RWPE1 (cell line): ENCODE measurements at regions not wholly inside any gene's neighbourhood (a gene's known extent, or its start where the extent isn't known, plus 50 kb on each side); places are given as distances from the start of the nearest gene placed in this dataset.
"Not testable (repeated sequence)": the region's sequence is repeated elsewhere in the genome, so short reads cannot be mapped to it uniquely, and the experiment has no call there.

Experiments
- CTCF ChIA-PET: fragments of 350-600 bp; sonication (Branson Sonifier 250); formaldehyde crosslinking; extraction: SDS; loops from one replicate; lab custom pipeline; 2021; lab: Yijun Ruan, JAX
- POLR2A ChIA-PET: fragments of 400-600 bp; formaldehyde crosslinking; extraction: SDS; loops from one replicate; lab custom pipeline; 2020; ENCODE audit warnings: antibody characterized with exemption; ENCODE audit not compliant: low non-redundant PET; lab: Yijun Ruan, JAX
- DNase-seq: peaks from one replicate; pipeline ENCODE4 v3.0.0; 2012; ENCODE audit warnings: low spot score
- H3K27ac ChIP-seq: fragments of 450-650 bp; 2 replicates; pipeline ENCODE4 v1.5.1; 2017
- CTCF ChIP-seq: fragments of 450-650 bp; conservative IDR thresholded peaks from 2 replicates; pipeline ENCODE4 v1.5.1; 2017; ENCODE audit warnings: low read depth, mild to moderate bottlenecking

- no peak overlapping the region for H3K27ac ChIP-seq
- DNase-seq: no peak
- POLR2A ChIA-PET: no interaction called here
- no peak for TF ChIP-seq CTCF
- CTCF ChIA-PET: no interaction called here
Measured at GRCh38 chr12:131363393-131363792, 347.5 kb upstream of the SFSWAP start.

DNA sequence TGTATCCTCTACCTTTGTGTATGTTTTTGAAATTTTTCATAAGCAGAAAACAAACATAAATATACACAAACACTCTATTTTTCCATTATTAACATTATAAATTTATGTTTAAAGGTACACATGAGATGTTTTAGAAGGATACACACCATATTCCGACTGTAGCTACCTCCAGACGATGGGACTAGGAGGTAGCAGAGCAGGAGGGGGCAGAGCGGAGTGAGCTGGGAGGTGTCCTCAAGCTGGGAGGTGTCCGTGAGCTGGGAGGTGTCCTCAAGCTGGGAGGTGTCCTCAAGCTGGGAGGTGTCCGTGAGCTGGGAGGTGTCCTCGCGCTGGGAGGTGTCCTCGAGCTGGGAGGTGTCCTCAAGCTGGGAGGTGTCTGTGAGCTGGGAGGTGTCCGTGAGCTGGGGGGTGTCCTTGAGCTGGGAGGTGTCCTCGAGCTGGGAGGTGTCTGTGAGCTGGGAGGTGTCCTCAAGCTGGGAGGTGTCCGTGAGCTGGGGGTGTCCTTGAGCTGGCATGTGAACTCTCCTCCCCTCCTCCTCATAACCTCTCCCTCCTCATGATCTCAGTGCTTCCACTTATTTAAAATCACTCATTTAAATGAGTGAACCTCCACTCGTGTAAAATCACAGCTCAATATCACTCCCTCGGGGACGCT, 346.9 kb upstream of the SFSWAP start:
- no peak for TF ChIP-seq CTCF
- POLR2A ChIA-PET: no interaction called here
- CTCF ChIA-PET: no interaction called here
- H3K27ac ChIP-seq: no peak overlapping the region
- no peak for DNase-seq

GRCh38 chr12:131364903-131365820, 345.7 kb upstream of the SFSWAP start:
- DNase-seq: no peak
- no peak for TF ChIP-seq CTCF
- POLR2A ChIA-PET: no interaction called here
- H3K27ac ChIP-seq: no peak overlapping the region
- CTCF ChIA-PET: no interaction called here

GRCh38 chr12:131365821-131366260, 345.0 kb upstream of the SFSWAP start:
- no peak overlapping the region for H3K27ac ChIP-seq
- ChIA-PET CTCF (interaction anchor here (0.8 kb wide), 1 partner anchor 857 kb away, joined by 3 read pairs; no protein-coding TSS in a partner anchor), POLR2A (no interaction called here)
- no peak for DNase-seq
- TF ChIP-seq CTCF: no peak

DNA sequence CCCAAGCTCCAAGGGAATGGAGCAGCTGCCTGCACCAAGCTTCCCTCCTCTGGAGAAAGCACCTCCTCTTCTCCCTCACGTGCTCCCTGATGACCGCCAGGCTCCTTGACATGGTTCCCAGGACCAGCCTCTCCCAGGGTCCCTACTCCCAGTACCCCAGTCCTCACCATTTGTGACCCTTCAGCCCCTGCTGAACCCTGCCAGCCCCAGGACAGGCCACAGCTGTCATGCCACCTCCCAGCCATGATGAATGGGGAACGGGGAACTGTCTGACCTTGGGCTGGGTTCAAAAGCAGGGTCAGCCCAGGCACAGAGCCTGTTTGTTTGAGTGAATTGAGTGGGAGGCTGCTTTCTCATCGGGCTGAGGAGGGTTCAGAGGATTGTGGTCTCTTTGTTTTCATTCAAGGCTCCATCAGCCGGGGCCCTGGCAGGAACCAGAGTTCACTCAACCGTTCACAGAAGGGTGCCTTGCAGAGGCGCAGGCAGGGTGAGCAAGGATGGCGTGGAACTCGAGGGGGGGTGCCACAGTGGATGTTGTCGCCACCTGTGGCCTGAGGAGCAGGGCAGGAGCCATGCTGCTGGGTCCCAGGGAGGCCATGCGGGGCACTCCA, 344.5 kb upstream of the SFSWAP start:
- ChIA-PET POLR2A (no interaction called here), CTCF (interaction anchor here (0.8 kb wide), 1 partner anchor 856 kb away, joined by 3 read pairs; no protein-coding TSS in a partner anchor)
- TF ChIP-seq CTCF: no peak
- no peak for DNase-seq
- no peak overlapping the region for H3K27ac ChIP-seq

DNA sequence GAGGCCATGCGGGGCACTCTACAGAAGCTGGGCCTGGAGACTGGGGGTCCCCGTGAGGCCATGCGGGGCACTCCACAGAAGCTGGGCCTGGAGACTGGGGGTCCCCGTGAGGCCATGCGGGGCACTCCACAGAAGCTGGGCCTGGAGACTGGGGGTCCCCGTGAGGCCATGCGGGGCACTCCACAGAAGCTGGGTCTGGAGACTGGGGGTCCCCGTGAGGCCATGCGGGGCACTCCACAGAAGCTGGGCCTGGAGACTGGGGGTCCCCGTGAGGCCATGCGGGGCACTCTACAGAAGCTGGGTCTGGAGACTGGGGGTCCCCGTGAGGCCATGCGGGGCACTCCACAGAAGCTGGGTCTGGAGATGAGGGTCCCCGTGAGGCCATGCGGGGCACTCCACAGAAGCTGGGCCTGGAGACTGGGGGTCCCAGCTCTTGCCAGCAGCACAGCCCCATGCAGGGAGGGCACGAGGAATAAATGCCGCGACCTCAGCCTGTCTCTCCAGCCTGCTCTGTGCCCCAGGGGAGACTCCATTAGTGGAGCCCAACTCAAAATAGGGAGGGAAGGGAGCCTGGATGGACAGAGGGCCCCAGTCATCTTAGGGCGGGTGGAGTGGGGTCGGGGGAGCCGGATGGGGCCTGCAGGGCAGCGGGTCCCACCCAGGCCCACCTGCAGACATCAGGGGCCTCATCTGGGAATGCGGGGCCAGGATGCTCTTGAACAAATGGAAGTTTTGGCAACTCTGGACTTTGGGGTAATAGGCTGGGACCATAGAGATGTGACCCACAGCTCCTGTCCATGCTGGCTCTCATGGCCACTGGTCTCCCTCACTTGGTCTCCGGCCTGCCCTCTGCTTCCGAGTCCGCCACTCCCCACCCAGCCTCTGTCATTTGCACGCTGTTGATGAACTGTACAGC, 343.6 kb upstream of the SFSWAP start:
- H3K27ac ChIP-seq, DNase-seq, POLR2A ChIA-PET: not testable (repeated sequence)
- CTCF ChIA-PET: interaction anchor here (0.6 kb wide), 1 partner anchor 197 kb away, joined by 3 read pairs; no protein-coding TSS in a partner anchor
